ENCODE measurements at regions not wholly inside any gene's neighbourhood (a gene's known extent, or its start where the extent isn't known, plus 50 kb on each side); places are given as distances from the start of the nearest gene placed in this dataset.
"Not testable (repeated sequence)": the region's sequence is repeated elsewhere in the genome, so short reads cannot be mapped to it uniquely, and the experiment has no call there.

DNA sequence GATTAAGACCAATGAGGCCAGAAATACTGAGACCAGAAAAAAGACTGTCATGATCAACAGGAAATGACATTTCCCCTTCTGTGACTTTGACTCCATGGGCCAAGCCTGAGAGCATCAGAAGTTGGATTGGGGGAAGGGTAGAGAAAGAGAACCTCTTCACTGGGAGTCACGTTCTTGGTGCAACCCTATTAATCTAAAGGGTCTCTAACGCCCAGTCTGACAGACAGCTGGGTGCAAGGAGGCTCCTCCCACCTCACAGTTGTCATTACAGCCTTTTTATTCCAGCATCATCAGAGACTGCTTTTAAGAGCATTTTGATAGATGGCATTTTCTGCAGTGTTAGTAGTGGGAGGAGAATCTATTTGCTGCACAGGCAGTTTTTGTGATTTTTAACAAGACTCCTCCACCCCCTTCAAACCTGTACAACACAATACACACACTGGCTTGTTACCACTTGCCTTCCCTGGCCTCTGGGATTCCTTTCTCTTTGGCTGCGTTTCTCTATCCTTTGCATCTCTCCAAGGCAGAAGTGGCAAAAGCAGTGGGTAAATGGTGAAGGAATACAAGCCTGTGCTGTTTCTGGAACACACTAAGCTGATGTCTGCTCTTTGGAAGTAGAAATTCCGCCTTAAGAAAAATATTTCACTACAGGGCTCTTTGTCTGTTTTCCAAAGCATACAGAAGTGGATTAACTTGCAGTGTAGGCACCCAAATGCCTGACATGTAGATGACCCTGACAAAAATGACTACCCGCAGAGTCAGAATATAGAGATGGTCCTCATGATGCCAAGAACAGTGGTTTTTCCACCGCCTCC, 310.4 kb upstream of the ZNF608 start:
- no peak for DNase-seq (ENCODE audit: low read depth, low spot score)
- H3K27ac ChIP-seq = peak overlapping the region; percentile 28

DNA sequence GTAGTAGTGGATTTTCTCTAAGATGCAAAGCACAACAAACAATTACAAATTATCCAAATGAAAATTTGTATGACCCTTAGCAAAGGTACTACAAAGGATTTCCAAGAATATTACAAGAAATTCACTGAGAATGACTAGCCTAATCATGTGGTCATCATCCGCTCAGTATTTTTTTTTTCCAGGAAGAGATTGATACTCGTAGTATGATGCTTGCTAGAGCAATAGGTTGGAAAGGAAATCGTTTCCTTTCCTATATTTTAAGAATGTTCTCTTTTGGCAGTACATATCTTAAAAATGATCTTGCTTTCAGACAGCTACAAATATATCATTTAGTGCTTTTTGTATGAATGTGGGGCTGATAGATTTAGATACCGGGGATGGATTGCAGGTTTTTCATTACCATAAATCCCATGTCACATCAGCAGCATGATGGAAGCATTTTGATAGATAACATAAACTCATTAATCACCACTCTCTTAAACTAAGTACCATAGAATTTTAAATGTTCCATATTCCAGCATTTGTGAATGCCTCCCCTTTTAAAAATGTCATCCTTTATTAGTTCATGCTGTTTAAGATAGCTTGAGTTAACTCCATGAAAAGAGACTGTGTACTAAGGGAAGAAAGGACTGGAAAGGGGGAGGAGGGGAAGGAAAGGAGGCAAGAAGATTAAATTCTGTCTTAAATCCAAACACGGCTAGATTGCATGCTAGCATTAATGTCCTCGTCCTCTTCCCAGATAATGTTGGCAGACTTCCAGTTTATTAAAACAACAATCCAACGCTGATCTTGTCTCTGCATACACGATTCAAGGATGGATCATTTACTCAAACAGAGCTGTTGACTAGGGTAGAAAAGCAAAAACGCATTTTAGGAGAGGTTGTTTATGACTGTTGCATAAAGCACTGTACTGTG, 311.7 kb upstream of the ZNF608 start:
- DNase-seq (ENCODE audit: low read depth, low spot score) = no peak
- no peak overlapping the region for H3K27ac ChIP-seq

DNA sequence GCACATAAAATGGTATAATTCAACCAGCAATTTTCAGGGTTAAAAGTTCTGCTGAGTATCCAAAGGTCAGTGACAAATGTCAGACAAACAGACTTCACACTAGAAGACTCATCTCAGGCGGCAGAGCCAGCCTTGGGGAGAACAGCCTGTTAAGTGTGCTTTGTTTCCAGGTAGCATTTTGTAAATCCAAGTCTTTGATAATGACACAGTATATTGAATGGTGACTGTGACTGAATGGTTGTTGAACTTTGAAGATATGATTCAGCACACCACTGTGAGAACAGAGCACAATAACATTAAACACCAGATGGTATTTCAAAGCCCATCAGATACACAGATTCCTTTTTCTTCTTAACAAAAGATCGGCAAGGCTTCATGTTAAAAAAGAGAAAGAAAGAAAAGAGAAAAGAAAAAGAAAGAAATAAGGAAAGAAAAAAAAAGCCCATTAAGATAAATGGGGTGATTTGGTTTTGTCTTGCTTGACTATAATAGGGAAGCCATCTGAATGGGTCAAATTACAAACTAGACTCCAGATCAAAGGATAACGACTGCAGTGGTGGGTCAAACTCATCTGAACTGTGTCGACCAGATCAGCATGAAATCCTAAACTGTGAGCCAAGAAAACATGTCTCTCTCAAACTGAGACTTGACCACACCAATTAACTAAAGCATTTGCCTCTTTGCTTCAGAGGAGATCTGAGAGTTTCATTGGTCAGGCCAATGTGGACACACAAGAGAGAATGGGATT, 313.0 kb upstream of the ZNF608 start:
- no peak for DNase-seq (ENCODE audit: low read depth, low spot score)
- no peak overlapping the region for H3K27ac ChIP-seq

DNA sequence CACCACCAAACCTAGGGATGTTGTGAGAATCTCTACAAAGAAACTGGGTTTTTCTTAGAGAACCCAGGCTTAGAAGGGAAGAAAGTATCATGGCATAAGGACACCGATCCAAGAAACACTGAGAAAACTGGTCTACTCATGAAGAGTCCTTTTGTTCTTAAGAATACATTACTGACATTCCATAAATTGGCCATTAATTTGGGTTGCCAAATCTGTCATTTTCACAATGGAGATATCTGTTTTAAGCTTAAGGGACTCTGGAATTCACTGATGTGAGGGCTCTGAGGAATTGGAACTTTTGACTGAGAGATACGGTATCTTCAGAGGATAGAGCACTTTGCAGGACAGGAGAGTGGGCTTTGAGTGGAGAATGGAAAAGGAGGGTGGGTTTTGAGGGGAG, 315.3 kb upstream of the ZNF608 start:
- no peak for DNase-seq (ENCODE audit: low read depth, low spot score)
- H3K27ac ChIP-seq = no peak overlapping the region

DNA sequence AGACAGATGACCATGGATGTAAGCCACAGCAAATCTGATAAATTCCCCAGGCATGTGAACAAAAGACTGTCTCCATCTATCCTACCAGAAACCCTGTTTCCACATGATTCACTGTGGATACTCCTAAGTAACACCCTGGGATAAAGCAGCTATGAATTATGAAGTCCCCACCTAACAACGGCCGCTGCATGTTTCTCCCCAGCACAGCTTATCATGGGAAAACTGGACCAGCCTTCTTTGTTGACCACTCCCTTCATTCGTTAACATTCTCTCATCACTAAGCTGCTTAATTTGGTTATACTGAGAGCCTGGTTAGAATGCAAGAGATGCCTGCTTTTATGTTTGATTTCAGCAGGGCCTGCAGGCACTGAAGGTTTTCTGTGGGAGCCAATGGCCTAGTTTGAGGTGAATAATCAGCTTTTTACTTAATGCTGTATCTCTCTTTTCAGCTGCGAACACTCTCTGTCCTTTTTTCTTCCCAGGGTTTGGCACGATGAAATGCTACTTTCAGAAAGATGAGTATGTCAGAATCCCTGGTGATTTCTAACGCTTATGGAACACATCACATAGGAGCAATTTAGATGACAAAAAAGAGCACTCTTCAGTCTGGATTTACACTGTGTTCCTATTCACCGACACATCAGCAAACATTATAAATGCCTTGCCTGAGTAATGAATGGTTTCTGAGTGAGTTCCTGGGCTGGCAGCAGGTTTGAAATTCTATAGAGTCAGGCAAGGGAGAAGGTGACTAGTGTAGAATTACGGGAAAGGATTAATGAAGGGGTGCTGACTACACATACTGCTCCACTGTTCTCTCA, 318.4 kb upstream of the ZNF608 start:
- DNase-seq (ENCODE audit: low read depth, low spot score) = no peak
- H3K27ac ChIP-seq = no peak overlapping the region

DNA sequence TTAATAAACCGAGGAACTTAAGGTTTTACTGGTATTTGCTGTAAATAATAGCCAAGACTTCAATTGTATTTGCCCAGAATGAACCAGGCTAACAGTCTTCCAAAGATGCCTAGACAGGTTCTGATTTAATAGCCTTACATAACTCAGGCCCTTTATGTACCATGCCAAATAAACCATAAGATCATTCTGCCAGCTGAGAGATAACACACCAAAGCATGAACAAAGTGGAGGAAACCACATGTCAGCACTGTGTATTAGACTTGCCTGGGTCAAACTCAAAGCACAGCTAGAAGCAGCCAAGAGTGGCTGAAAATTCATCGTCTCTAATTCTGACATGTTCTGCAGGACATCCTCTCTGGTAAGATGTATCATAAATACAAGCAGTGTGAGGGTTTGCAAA, 319.3 kb upstream of the ZNF608 start:
- H3K27ac ChIP-seq = no peak overlapping the region
- no peak for DNase-seq (ENCODE audit: low read depth, low spot score)

DNA sequence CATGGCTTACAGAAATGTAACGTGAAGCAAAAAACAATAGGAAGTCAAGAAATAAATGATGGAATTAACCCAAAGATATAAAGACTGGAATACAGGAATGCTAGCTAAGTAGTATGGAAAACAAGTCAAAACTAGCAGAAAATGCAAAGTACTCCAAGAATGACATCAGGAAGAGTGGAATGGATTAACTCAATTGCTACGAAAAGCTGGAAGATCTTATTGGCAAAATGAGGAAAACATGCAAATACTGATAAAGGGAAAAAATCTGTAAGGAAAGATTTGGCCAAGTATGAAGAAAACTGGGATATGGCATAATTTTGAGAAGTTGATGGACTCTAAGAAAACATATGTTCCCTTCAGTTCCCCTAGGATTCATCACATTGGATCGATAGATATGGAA, 324.5 kb upstream of the ZNF608 start:
- no peak for DNase-seq (ENCODE audit: low read depth, low spot score)
- no peak overlapping the region for H3K27ac ChIP-seq

DNA sequence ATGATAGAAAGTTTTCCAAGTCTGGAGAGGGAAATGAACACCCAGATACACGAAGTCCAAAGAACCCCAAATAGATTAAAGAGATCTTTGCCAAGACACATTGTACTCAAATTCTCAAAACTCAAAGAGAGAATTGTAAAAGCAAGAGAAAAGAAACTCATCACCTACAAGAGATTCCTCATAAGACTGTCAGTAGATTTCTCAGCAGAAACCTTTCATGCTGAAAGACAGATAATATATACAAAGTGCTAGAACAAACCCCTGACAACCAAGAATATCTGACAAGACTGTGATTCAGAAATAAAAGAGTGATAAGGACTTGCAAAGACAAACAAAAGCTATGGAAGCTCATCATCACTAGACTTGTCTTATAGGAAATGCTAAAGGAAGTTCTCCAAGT, 326.7 kb upstream of the ZNF608 start:
- H3K27ac ChIP-seq = no peak overlapping the region
- DNase-seq (ENCODE audit: low read depth, low spot score) = no peak

DNA sequence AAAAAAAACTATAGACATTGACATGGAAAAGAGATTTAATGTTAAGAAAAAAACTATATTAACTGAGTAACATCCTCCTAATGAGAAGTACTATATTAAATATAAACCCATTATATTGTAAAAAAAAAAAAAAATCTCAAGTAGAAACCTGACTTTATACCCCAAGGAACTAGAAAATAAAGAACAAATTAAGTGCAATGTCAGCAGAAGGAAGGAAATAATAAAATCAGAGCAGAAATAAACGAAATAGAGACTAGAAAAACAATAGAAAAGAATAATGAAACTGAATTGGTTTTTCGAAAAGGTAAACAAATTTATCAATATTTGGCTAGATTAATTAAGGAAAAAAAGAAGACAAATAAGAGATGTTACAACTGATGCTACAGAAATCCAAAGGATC, 329.1 kb upstream of the ZNF608 start:
- DNase-seq (ENCODE audit: low read depth, low spot score) = no peak

DNA sequence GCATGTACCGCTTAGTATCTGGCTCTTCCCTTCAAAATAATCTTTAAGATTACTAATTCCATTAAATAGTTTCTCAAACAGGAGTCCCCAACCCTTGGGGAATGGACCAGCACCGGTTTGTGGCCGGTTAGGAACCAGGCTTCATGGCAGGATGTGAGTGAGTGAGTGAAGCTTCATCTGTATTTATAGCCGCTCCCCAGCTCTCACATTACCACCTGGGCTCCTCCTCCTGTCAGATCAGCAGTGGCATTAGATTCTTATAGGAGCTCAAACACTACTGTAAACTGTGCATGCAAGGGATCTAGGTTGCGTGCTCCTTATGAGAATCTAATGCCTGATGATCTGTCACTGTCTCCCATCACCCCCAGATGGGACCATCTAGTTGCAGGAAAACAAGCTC, 332.6 kb upstream of the ZNF608 start:
- not testable (repeated sequence) for H3K27ac ChIP-seq; DNase-seq (ENCODE audit: low read depth, low spot score)

More for the DNA sequence above, 329.1 kb upstream of the ZNF608 start:
- H3K27ac ChIP-seq = no peak overlapping the region

DNA sequence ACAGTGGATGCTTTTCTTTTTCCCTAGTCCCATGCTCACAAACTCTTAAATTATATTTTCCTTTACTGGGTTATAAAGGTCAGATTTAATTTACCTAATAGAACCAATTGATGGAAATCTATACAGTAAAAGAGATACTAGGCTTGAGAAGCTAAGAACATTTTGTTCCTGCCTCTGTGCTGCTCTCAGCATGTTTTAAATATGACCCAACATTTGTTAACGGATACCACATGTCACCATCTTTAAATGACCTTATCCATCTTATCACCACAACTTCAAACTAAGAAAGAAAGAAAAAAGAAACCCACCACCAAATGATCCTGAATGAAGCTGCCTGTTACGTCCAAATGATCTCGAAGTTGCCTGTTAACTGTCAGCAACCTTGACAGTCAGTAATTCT, 334.7 kb upstream of the ZNF608 start:
- no peak for DNase-seq (ENCODE audit: low read depth, low spot score)
- no peak overlapping the region for H3K27ac ChIP-seq

DNA sequence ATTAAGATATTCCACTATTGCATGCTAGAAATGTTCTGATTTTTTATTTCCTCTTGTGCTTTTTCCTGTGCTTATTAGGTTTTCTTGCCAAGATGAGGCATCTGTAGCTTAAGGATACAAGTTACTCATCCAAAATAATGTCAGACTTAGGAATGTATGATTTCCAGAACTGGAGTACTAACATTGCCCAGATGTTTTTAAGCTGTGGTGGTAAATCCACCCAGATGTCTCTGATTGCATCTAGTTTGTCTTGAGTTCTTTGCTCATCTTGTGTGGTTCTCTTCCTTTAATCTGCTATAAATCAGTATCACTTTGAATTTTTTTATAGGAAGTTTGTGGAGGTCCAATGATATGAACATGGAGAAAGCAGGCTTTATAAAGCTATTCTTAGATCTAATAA, 337.5 kb upstream of the ZNF608 start:
- no peak overlapping the region for H3K27ac ChIP-seq
- no peak for DNase-seq (ENCODE audit: low read depth, low spot score)

DNA sequence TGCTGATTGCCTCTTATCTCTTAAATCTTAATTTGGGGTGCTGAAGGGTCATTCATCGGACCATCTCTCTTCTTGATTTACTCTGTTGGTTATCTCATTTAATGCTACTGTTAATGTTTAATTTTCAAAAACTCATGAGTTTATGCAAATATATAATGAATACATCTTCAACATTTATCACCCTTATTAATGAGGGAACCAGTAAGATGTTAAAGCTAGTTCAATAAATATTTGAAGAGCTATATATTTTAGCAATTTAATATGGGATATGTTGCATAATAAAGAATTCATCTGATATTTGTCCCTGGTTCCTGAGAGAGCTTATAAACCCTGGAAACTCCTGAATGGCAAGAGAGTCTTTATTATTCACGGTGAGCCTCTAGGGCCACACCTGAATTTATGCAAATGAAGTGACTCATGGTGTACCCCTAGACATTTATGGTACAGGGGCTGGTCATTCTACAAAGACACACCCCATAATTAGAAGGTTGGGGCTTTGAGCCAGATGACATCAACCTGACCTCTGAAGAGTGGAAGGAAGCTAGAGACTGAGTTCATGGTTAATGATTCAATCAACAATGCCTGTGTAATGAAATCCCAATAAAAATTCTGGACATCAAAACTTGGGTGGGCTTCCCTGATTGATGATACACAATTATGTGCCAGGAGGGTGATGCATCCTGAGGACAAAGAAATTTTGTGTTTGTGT, 339.5 kb upstream of the ZNF608 start:
- DNase-seq (ENCODE audit: low read depth, low spot score) = no peak

DNA sequence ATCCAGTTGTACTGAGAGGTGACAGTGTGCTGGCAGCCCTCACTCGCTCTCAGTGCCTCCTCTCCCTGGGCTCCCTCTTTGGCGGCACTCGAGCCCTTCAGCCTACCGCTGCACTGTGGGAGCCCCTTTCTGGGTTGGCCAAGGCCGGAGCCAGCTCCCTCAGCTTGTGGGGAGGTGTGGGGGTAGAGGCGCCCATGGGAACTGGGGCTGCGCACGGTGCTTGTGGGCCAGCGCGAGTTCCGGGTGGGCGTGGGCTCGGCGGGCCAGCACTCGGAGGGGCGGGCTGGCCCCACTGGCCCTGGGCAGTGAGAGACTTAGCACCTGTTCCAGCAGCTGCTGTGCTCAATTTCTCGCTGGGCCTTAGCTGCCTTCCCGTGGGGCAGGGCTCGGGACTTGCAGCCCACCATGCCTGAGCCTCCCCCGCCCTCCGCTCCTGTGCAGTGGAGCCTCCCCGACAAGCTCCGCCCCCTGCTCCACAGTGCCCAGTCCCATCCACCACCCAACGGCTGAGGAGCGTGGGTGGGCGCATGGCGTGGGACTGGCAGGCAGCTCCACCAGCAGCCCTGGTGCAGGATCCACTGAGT, 342.2 kb upstream of the ZNF608 start:
- no peak overlapping the region for H3K27ac ChIP-seq
- DNase-seq (ENCODE audit: low read depth, low spot score) = no peak

More for the DNA sequence above, 339.5 kb upstream of the ZNF608 start:
- H3K27ac ChIP-seq = no peak overlapping the region

DNA sequence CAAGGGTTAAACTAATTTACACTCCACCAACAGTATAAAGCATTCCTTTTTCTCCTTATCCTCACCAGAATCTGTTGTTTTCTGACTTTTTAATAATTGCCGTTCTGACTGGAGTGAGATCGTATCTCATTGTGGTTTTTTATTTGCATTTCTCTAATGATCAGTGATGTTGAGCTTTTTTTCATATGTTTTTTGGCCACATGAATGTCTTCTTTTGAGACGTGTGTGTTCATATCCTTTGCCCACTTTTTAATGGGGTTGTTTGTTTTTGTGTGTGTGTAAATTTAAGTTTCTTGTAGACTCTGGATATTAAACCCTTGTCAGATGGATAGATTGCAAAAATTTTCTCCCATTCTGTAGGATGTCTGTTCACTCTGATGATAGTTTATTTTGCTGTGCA, 345.7 kb upstream of the ZNF608 start:
- H3K27ac ChIP-seq; DNase-seq (ENCODE audit: low read depth, low spot score): not testable (repeated sequence)

DNA sequence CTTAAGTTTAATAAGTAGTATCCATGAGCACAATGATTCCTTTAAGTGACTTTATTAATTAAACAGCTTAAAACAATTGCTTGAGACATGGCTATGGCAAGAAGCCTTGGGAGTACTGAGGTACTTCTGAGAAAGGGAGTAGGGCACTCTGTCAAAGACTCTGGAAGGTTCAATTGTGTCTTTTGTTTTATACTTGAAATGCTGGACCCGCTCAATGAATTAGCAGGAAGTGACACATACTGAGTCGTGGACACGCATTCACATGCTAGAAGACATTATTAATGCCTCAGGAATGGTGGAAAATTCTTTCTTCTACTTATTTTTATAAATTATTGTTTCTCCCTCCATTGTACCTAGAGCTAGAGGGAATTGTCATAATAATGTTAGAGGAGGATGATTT, 347.3 kb upstream of the ZNF608 start:
- peak; percentile 41 for DNase-seq (ENCODE audit: low read depth, low spot score)

DNA sequence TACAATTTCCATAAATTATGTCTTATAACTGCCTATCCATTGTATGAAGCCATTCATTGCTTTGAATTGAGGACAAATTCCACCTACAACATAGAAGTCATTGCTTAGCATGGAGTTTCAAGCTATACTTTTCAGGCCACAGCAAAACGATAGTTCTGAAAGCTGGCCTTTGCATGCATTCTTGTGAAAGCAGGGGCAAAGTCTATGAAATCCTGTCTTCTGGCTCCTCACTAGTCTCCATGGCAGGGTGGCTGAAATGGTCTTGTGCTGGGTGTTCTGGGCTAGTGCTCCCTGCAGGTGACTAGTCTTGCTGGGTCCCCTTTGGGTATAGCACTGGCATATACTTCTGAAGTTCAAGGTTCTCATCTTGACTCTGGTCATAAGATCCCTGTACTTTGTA, 353.9 kb upstream of the ZNF608 start:
- no peak overlapping the region for H3K27ac ChIP-seq
- no peak for DNase-seq (ENCODE audit: low read depth, low spot score)

More for the DNA sequence above, 347.3 kb upstream of the ZNF608 start:
- peak overlapping the region; percentile 87 for H3K27ac ChIP-seq

DNA sequence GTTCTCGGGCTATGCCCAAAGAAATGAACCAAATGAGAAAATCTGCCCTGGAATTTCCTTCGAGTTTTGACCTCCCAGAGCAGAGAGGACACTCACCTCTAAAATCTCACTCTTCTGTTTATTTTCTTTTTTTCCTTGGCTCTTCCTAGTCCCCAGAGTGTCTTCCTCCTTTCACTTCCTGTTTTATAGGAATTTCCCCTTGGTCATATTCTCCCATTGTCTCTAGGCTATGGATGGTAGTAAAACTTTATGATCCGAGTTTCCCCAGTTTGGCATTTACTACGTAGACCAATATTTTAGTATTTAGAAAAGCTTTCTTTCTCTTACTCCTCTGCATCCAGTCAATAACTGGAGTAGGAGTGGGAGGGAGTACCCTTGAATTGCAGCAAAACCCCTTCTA, 354.5 kb upstream of the ZNF608 start:
- no peak for DNase-seq (ENCODE audit: low read depth, low spot score)
- no peak overlapping the region for H3K27ac ChIP-seq

DNA sequence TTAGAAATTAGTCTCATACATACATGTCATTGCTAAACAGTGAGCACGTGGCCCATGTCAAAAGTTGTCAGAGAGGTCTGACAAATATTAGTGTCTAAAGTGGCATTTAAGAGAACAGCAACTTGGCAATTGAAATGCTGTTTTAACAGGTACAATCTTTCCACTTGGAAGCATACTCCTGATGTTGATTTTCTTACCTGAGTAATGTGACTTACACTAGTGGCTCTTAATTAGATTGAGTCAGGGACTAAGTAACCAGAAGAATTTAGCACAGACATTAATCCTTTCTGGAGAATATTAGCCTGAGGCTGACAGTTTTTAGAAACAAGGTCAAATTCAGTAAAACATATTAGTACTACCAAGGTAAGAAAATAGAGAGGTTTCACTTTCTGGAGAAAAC, 357.0 kb upstream of the ZNF608 start:
- H3K27ac ChIP-seq = no peak overlapping the region
- DNase-seq (ENCODE audit: low read depth, low spot score) = no peak
